Trophoblast cell (in vitro differentiated cells and primary cell): ENCODE measurements at regions not wholly inside any gene's neighbourhood (a gene's known extent, or its start where the extent isn't known, plus 50 kb on each side); places are given as distances from the start of the nearest gene placed in this dataset.

Experiments
- DNase-seq, 2 donors: peaks; one replicate each; pipeline ENCODE4 v3.0.0-alpha.2; 2016
- H2AFZ ChIP-seq: 2 replicates; pipeline ENCODE4 v1.6.1; 2013; ENCODE audit warnings: low read length, moderate library complexity, mild to moderate bottlenecking; ENCODE audit not compliant: insufficient read depth, poor library complexity
- H2AK5ac ChIP-seq: 2 replicates; pipeline ENCODE4 v1.6.1; 2013; ENCODE audit warnings: mild to moderate bottlenecking, low read length
- H2BK120ac ChIP-seq: 2 replicates; pipeline ENCODE4 v1.6.1; 2013; ENCODE audit warnings: low read length, mild to moderate bottlenecking, moderate library complexity; ENCODE audit not compliant: insufficient read depth, poor library complexity
- H2BK12ac ChIP-seq: 2 replicates; pipeline ENCODE4 v1.6.1; 2013; ENCODE audit warnings: mild to moderate bottlenecking, low read length, moderate library complexity
- H2BK5ac ChIP-seq: 2 replicates; pipeline ENCODE4 v1.6.1; 2013; ENCODE audit warnings: low read length, low read depth, moderate library complexity, mild to moderate bottlenecking; ENCODE audit not compliant: poor library complexity
- H3K14ac ChIP-seq: 2 replicates; pipeline ENCODE4 v1.6.1; 2013; ENCODE audit warnings: mild to moderate bottlenecking, low read length
- H3K18ac ChIP-seq: 2 replicates; pipeline ENCODE4 v1.6.1; 2013; ENCODE audit warnings: mild to moderate bottlenecking, low read length
- H3K23ac ChIP-seq: 2 replicates; pipeline ENCODE4 v1.6.1; 2013; ENCODE audit warnings: low read length
- H3K27ac ChIP-seq: 2 replicates; pipeline ENCODE4 v1.5.1; 2013; ENCODE audit warnings: low read depth, mild to moderate bottlenecking, inconsistent platforms, low read length, moderate library complexity
- H3K27me3 ChIP-seq: 2 replicates; pipeline ENCODE4 v1.6.1; 2013; ENCODE audit warnings: inconsistent platforms, mild to moderate bottlenecking, low read length, moderate library complexity; ENCODE audit not compliant: insufficient read depth
- H3K36me3 ChIP-seq, 2 experiments: 1 replicate in 1 of 2; 2 replicates in 1 of 2; pipeline ENCODE4 v1.6.1; 2013; ENCODE audit warnings: low read length in 2 of 2, mild to moderate bottlenecking in 2 of 2, moderate library complexity in 1 of 2; ENCODE audit not compliant: insufficient read depth in 2 of 2, control insufficient read depth in 1 of 2
- H3K4ac ChIP-seq: 2 replicates; pipeline ENCODE4 v1.6.1; 2013; ENCODE audit warnings: low read depth, mild to moderate bottlenecking, low read length, moderate library complexity
- H3K4me1 ChIP-seq, 2 experiments: 1 replicate in 1 of 2; 2 replicates in 1 of 2; pipeline ENCODE4 v1.6.1; 2013; ENCODE audit warnings: low read length in 2 of 2, mild to moderate bottlenecking in 2 of 2, moderate library complexity in 1 of 2; ENCODE audit not compliant: insufficient read depth in 2 of 2, control insufficient read depth in 1 of 2
- H3K4me2 ChIP-seq: 2 replicates; pipeline ENCODE4 v1.6.1; 2013; ENCODE audit warnings: inconsistent platforms, mild to moderate bottlenecking, low read length, moderate library complexity
- H3K4me3 ChIP-seq: 2 replicates; pipeline ENCODE4 v1.5.1; 2013; ENCODE audit warnings: mild to moderate bottlenecking, low read depth, low read length, inconsistent platforms
- H3K79me1 ChIP-seq: one replicate; pipeline ENCODE4 v1.6.1; 2013; ENCODE audit warnings: low read length
- H3K79me2 ChIP-seq: 2 replicates; pipeline ENCODE4 v1.6.1; 2013; ENCODE audit warnings: low read length, mild to moderate bottlenecking; ENCODE audit not compliant: control insufficient read depth, insufficient read depth, poor library complexity
- H3K9ac ChIP-seq: 2 replicates; pipeline ENCODE4 v1.6.1; 2013; ENCODE audit warnings: mild to moderate bottlenecking, low read length
- H3K9me3 ChIP-seq: 2 replicates; pipeline ENCODE4 v1.6.1; 2013; ENCODE audit warnings: low read depth, mild to moderate bottlenecking, control low read depth, inconsistent platforms, low read length; ENCODE audit not compliant: insufficient read depth
- H4K12ac ChIP-seq: 2 replicates; pipeline ENCODE4 v1.6.1; 2013; ENCODE audit warnings: low read depth, mild to moderate bottlenecking, low read length, moderate library complexity
- H4K8ac ChIP-seq: 2 replicates; pipeline ENCODE4 v1.6.1; 2013; ENCODE audit warnings: low read depth, mild to moderate bottlenecking, low read length, moderate library complexity
- H4K91ac ChIP-seq: one replicate; pipeline ENCODE4 v1.6.1; 2013; ENCODE audit warnings: low read depth, mild to moderate bottlenecking, low read length, moderate library complexity
- WGBS: extraction: QIAGEN DNeasy Blood & Tissue Kit; methylation state at CpG from one replicate; pipeline ENCODE4 v1.1.7; 2013; ENCODE audit warnings: missing lambda C conversion rate; ENCODE audit not compliant: insufficient read length, insufficient coverage; ENCODE audit errors: extremely low coverage; 5-methylcytosine and 5-hydroxymethylcytosine counted together

DNA sequence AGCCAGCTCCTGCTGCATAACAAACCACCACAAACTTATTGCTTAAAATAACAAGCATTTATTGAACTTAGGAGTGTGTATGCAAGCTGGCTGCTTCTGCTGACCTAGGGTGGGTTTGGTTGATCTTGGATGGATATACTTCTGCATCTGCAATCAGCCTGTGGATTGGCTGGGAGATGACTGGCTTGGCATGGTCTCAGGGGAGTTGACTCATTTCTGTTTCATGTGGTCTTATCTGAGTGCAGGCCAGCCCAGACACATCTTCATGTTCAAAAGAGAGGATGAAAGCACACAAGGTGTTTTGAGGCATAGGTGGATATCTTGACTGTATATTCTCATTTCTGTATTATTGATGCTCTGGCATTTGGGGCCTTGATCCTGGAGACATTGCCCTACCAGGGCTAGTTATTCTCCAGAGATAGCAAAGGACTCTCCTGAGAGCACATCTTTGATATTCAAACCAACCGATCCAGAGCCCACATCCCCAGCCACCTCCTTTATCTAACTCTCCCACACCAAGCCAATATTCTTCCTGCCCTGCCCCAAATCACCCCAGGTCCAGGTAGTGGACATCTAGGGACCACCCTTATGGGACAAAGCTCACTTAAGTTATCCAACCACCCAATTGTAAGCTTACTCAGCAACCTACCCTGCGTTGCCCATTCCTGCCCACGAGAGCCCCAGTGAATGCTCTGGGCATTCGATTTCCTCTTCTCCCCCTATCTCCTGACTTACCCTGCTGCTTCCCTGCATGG is 350.8 kb downstream of the PTPRU start:
- no peaks in the 10 kb centered on the region for H3K9me3 ChIP-seq
- H3K79me1 ChIP-seq = no peaks in the 10 kb centered on the region
- H3K9ac ChIP-seq = no peak overlapping the region
- H3K27me3 ChIP-seq = no peaks in the 10 kb centered on the region
- H2BK12ac ChIP-seq = no peak overlapping the region
- no CpG with 5 or more reads among the region's 4 CpGs for WGBS
- H3K36me3 ChIP-seq = no peaks in the 10 kb centered on the region
- H3K14ac ChIP-seq = no peak overlapping the region
- no peaks in the 10 kb centered on the region for H3K4me1 ChIP-seq
- no peak overlapping the region for H2AK5ac ChIP-seq
- H3K79me2 ChIP-seq = no peaks in the 10 kb centered on the region
- no peak overlapping the region for H2AFZ ChIP-seq
- H4K8ac ChIP-seq = no peak overlapping the region
- DNase-seq = no peak
- no peak overlapping the region for H4K12ac ChIP-seq
- no peak overlapping the region for H3K23ac ChIP-seq
- H3K4me3 ChIP-seq = no peak overlapping the region
- no peak overlapping the region for H3K27ac ChIP-seq
- no peak overlapping the region for H4K91ac ChIP-seq
- no peak overlapping the region for H2BK5ac ChIP-seq
- H2BK120ac ChIP-seq = no peak overlapping the region
- H3K4ac ChIP-seq = no peak overlapping the region
- no peak overlapping the region for H3K18ac ChIP-seq
- H3K4me2 ChIP-seq = no peak overlapping the region

DNA sequence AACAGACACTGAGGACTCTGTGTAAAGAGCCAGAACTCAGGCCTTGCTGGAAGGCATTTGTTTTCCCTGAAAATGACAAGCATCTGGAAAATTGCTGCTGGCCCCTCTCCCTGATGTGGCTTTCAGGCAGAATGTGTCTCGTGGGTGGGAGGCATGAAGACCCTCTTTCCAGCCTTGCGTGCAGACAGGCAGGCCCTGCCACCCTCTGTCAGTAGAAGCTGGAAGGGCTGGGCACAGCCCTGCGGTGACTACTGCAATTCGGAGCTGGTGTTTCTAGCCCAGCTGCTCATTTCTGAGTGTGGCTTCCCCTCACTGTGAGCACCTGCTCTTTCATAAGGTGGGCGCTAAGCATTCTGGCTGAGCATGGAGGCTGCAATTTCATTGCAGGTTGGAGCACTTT is 349.9 kb downstream of the PTPRU start:
- no peak overlapping the region for H3K9ac ChIP-seq
- no peak overlapping the region for H3K4ac ChIP-seq
- H3K27ac ChIP-seq = no peak overlapping the region
- no peak overlapping the region for H4K91ac ChIP-seq
- H3K79me1 ChIP-seq = no peaks in the 10 kb centered on the region
- H3K4me1 ChIP-seq = no peaks in the 10 kb centered on the region
- no peak overlapping the region for H3K14ac ChIP-seq
- H2BK120ac ChIP-seq = no peak overlapping the region
- H4K8ac ChIP-seq = no peak overlapping the region
- H3K36me3 ChIP-seq = no peaks in the 10 kb centered on the region
- H2BK5ac ChIP-seq = no peak overlapping the region
- no peak for DNase-seq
- H4K12ac ChIP-seq = no peak overlapping the region
- no peak overlapping the region for H3K4me3 ChIP-seq
- no peak overlapping the region for H3K23ac ChIP-seq
- H3K27me3 ChIP-seq = no peaks in the 10 kb centered on the region
- no peak overlapping the region for H3K4me2 ChIP-seq
- no peak overlapping the region for H2AFZ ChIP-seq
- no peak overlapping the region for H3K18ac ChIP-seq
- no peak overlapping the region for H2AK5ac ChIP-seq
- H3K9me3 ChIP-seq = no peaks in the 10 kb centered on the region
- no peak overlapping the region for H2BK12ac ChIP-seq
- no CpG with 5 or more reads among the region's 5 CpGs for WGBS
- no peaks in the 10 kb centered on the region for H3K79me2 ChIP-seq

DNA sequence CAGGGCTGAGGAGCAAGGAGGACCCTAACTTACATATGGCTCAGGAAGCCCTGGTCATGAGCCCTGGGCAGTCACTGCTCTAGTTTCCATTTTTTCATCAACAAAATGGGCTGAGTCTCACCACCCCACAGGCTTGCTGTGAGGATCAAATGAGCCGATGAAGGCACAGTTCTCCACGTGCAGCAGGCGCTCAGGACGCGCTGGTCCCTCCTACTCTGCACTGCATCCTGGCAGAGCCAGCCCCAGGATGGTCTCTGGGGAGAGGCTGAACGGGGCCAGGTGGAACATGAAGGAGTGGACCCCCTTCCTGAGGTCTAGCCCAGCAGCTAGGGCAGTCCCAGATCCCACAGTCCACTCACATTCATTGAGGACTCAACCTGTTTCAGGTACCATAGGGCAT is 349.3 kb downstream of the PTPRU start:
- no peak overlapping the region for H2BK12ac ChIP-seq
- H3K4me1 ChIP-seq = no peaks in the 10 kb centered on the region
- no peak overlapping the region for H3K9ac ChIP-seq
- H3K27ac ChIP-seq = no peak overlapping the region
- DNase-seq = no peak
- no peak overlapping the region for H3K4me3 ChIP-seq
- no peak overlapping the region for H3K4ac ChIP-seq
- no peak overlapping the region for H2AK5ac ChIP-seq
- no peaks in the 10 kb centered on the region for H3K9me3 ChIP-seq
- no peak overlapping the region for H4K8ac ChIP-seq
- no peak overlapping the region for H3K18ac ChIP-seq
- no peak overlapping the region for H2BK120ac ChIP-seq
- H3K14ac ChIP-seq = no peak overlapping the region
- no peak overlapping the region for H3K23ac ChIP-seq
- no peak overlapping the region for H4K12ac ChIP-seq
- no CpG with 5 or more reads among the region's 6 CpGs for WGBS
- no peaks in the 10 kb centered on the region for H3K79me2 ChIP-seq
- H2AFZ ChIP-seq = no peak overlapping the region
- H3K36me3 ChIP-seq = no peaks in the 10 kb centered on the region
- no peaks in the 10 kb centered on the region for H3K79me1 ChIP-seq
- H3K27me3 ChIP-seq = no peaks in the 10 kb centered on the region
- no peak overlapping the region for H4K91ac ChIP-seq
- H2BK5ac ChIP-seq = no peak overlapping the region
- H3K4me2 ChIP-seq = no peak overlapping the region

DNA sequence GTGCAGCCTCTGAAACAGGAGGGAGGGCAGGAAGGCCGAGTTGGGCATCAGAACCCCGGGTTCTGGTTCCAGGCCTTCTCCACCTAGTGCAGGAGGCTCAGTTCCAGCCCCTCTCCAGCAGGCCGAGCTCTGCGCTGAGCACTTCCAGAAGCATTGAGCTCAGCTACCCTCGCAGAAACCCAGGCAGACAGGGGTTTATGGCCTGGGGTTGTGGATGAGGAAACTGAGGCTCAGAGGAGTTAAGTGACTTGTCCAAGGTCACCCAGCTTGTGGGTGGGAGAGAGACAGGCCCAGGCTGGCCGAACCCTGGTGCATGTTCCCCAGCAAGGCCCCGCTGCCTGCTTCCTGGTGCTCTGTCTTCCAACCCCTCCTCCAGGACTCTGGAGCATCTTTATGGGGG is 348.9 kb downstream of the PTPRU start:
- Histone ChIP-seq H3K27ac (no peak overlapping the region), H3K18ac (no peak overlapping the region), H3K4me3 (no peak overlapping the region), H4K12ac (no peak overlapping the region), H4K8ac (no peak overlapping the region), H3K4me2 (no peak overlapping the region), H2AK5ac (no peak overlapping the region), H3K9me3 (no peaks in the 10 kb centered on the region), H3K79me2 (no peaks in the 10 kb centered on the region), H3K79me1 (no peaks in the 10 kb centered on the region), H4K91ac (no peak overlapping the region), H3K23ac (no peak overlapping the region), H3K14ac (no peak overlapping the region), H3K27me3 (no peaks in the 10 kb centered on the region), H2BK12ac (no peak overlapping the region), H3K9ac (no peak overlapping the region), H3K4ac (no peak overlapping the region), H2BK120ac (no peak overlapping the region), H2BK5ac (no peak overlapping the region), H3K4me1 (no peaks in the 10 kb centered on the region), H2AFZ (no peak overlapping the region), H3K36me3 (no peaks in the 10 kb centered on the region)
- no CpG with 5 or more reads among the region's 7 CpGs for WGBS
- DNase-seq = no peak
